HG03571 (cell line): ENCODE measurements at regions not wholly inside any gene's neighbourhood (a gene's known extent, or its start where the extent isn't known, plus 50 kb on each side); places are given as distances from the start of the nearest gene placed in this dataset.
"Not testable (repeated sequence)": the region's sequence is repeated elsewhere in the genome, so short reads cannot be mapped to it uniquely, and the experiment has no call there.

Source experiments
- ATAC-seq: cut with Tn5 transposase; IDR thresholded peaks from one replicate; pipeline ENCODE4 v1.9.1; 2021; ENCODE audit not compliant: unreplicated experiment

- ATAC-seq: no peak
These were observed 87.7 kb downstream of the IYD start for GRCh38 chr6:150456466-150456865.

GRCh38 chr6:150456902-150457643 is 88.3 kb downstream of the IYD start:
- no peak for ATAC-seq

GRCh38 chr6:150458579-150458978 is 89.8 kb downstream of the IYD start:
- no peak for ATAC-seq

- no peak for ATAC-seq
These were observed 95.0 kb downstream of the IYD start for GRCh38 chr6:150463852-150464251.

GRCh38 chr6:150464966-150465365 is 96.2 kb downstream of the IYD start:
- ATAC-seq: no peak

GRCh38 chr6:150465610-150466009 is 96.8 kb downstream of the IYD start:
- no peak for ATAC-seq

GRCh38 chr6:150466196-150466595 is 97.4 kb downstream of the IYD start:
- no peak for ATAC-seq

GRCh38 chr6:150470131-150470530 is 101.3 kb downstream of the IYD start:
- no peak for ATAC-seq

- no peak for ATAC-seq
These were observed 102.3 kb downstream of the IYD start for GRCh38 chr6:150470960-150471665.

- ATAC-seq: no peak
These were observed 110.1 kb downstream of the IYD start for GRCh38 chr6:150478656-150479545.

GRCh38 chr6:150482883-150483409 is 114.1 kb downstream of the IYD start:
- ATAC-seq: no peak

GRCh38 chr6:150485161-150485958 is 114.3 kb upstream of the PLEKHG1 start:
- ATAC-seq: no peak

GRCh38 chr6:150486048-150486447 is 113.6 kb upstream of the PLEKHG1 start:
- ATAC-seq: no peak

- no peak for ATAC-seq
These were observed 109.1 kb upstream of the PLEKHG1 start for GRCh38 chr6:150490586-150490985.

- peak; percentile 94 for ATAC-seq
These were observed 108.4 kb upstream of the PLEKHG1 start for GRCh38 chr6:150491131-150491810.

GRCh38 chr6:150491811-150492172 is 107.9 kb upstream of the PLEKHG1 start:
- ATAC-seq: no peak

- ATAC-seq: no peak
These were observed 107.2 kb upstream of the PLEKHG1 start for GRCh38 chr6:150492507-150492906.

- no peak for ATAC-seq
These were observed 106.7 kb upstream of the PLEKHG1 start for GRCh38 chr6:150492941-150493340.

GRCh38 chr6:150493552-150493951 is 106.1 kb upstream of the PLEKHG1 start:
- ATAC-seq: not testable (repeated sequence)

GRCh38 chr6:150494241-150494640 is 105.4 kb upstream of the PLEKHG1 start:
- no peak for ATAC-seq
